ENCODE measurements at regions not wholly inside any gene's neighbourhood (a gene's known extent, or its start where the extent isn't known, plus 50 kb on each side); places are given as distances from the start of the nearest gene placed in this dataset.

GRCh38 chr3:177281292-177282118 is 84.2 kb upstream of the TBL1XR1 start:
- TF ChIP-seq CTCF (IDR thresholded peaks at IDR 0.05) (no peak), POLR2AphosphoS5 (IDR thresholded peaks at IDR 0.05) (no peak), POLR2A (IDR thresholded peaks at IDR 0.05) (no peak)

Data from breast epithelium (tissue), 3 donors.